ENCODE measurements at regions not wholly inside any gene's neighbourhood (a gene's known extent, or its start where the extent isn't known, plus 50 kb on each side); places are given as distances from the start of the nearest gene placed in this dataset.

GRCh38 chr5:67746103-67746502 is 469.5 kb upstream of the PIK3R1 start:
- no peak for DNase-seq
- Mint-ChIP-seq H3K27me3 (no peaks in the 10 kb centered on the region), H3K9me3 (peaks cover 17% of the 10 kb centered on the region), H3K36me3 (ENCODE audit: low read depth) (no peaks in the 10 kb centered on the region), H3K4me3 (no peak overlapping the region), H3K27ac (no peak overlapping the region), H3K4me1 (no peaks in the 10 kb centered on the region)
- no peak for ATAC-seq (ENCODE audit: low read depth)
- no peak for TF ChIP-seq CTCF (IDR thresholded peaks at IDR 0.05)
- ChIA-PET POLR2A (no interaction called here), CTCF (no interaction called here)
- intact Hi-C loops (cut with micrococcal nuclease), result no loop called here

DNA sequence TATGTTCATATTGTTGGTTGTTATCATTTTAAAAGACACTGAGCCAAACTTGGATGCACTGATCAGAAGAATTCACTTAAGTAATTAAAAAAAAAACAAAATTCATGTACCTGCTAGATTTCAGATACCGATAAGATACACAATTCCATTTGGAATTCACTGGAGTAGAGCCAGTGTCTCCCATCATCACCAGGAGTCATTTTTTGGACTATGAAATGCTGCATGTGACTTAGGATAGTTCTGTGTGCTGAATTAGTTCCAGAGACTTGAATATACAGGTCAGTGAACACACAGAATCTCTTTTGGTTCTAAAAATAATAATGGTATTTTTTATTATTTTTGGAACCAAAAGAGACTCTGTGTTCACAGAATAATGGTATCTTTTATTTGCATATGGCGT is 482.6 kb upstream of the PIK3R1 start:
- intact Hi-C loops (cut with micrococcal nuclease), result no loop called here
- Mint-ChIP-seq H3K4me3 (no peak overlapping the region), H3K36me3 (ENCODE audit: low read depth) (no peaks in the 10 kb centered on the region), H3K9me3 (peaks cover 6% of the 10 kb centered on the region), H3K27me3 (peaks cover 11% of the 10 kb centered on the region), H3K4me1 (no peaks in the 10 kb centered on the region), H3K27ac (no peak overlapping the region)
- DNase-seq (no peak), ATAC-seq (ENCODE audit: low read depth) (no peak)
- TF ChIP-seq CTCF (IDR thresholded peaks at IDR 0.05), result no peak
- CTCF ChIA-PET, result no interaction called here
- POLR2A ChIA-PET, result interaction anchor here (0.7 kb wide), 1 partner anchor 430 kb away, joined by 3 read pairs; no protein-coding TSS in a partner anchor

- no peaks in the 10 kb centered on the region for H3K36me3 Mint-ChIP-seq (ENCODE audit: low read depth)
- CTCF ChIA-PET, result no interaction called here
- H3K27me3 Mint-ChIP-seq, result peaks cover 11% of the 10 kb centered on the region
- POLR2A ChIA-PET, result interaction anchor here (0.7 kb wide), 1 partner anchor 431 kb away, joined by 3 read pairs; no protein-coding TSS in a partner anchor
- H3K4me1 Mint-ChIP-seq, result no peaks in the 10 kb centered on the region
- DNase-seq, result no peak
- no peak for TF ChIP-seq CTCF (IDR thresholded peaks at IDR 0.05)
- H3K27ac Mint-ChIP-seq, result no peak overlapping the region
- peaks cover 6% of the 10 kb centered on the region for H3K9me3 Mint-ChIP-seq
- ATAC-seq (ENCODE audit: low read depth), result no peak
- intact Hi-C loops (cut with micrococcal nuclease), result no loop called here
- no peak overlapping the region for H3K4me3 Mint-ChIP-seq
These were observed 483.1 kb upstream of the PIK3R1 start for GRCh38 chr5:67732471-67732870.

- intact Hi-C loops (cut with micrococcal nuclease), result no loop called here
- Mint-ChIP-seq H3K27ac (no peak overlapping the region), H3K9me3 (peaks cover 6% of the 10 kb centered on the region), H3K27me3 (peaks cover 11% of the 10 kb centered on the region), H3K4me1 (no peaks in the 10 kb centered on the region), H3K36me3 (ENCODE audit: low read depth) (no peaks in the 10 kb centered on the region), H3K4me3 (no peak overlapping the region)
- no peak for DNase-seq
- TF ChIP-seq CTCF (IDR thresholded peaks at IDR 0.05), result no peak
- CTCF ChIA-PET, result no interaction called here
- ATAC-seq (ENCODE audit: low read depth), result no peak
- POLR2A ChIA-PET, result no interaction called here
These were observed 483.7 kb upstream of the PIK3R1 start for GRCh38 chr5:67731886-67732285.

DNA sequence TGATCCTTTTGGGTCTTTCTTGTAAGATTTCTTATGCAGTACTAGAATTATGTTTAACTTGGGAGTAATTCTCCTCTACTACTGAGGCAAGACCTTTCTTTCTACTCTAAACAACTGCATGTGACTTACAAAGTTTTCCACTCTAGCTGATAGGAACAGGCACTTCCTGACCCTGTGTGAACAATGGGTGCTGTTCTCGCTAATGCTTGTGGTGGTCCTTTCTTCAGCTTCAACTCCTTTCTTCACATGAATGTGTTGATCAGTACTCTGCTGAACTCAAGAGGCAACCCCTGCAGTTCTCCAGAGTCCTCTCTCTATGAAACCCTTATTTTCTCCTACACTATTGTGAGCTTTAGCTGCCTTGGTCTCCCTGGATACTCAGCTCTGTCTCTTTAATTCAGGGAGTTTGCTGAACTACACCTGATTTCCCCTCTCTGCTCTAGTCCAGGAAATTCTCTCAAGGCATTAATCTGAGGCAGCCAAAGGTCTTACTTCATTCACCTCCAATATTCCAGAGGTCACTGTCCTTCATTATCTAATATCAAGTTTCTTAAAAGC is 484.6 kb upstream of the PIK3R1 start:
- no peak for TF ChIP-seq CTCF (IDR thresholded peaks at IDR 0.05)
- intact Hi-C loops (cut with micrococcal nuclease), result no loop called here

More for the DNA sequence above, 484.6 kb upstream of the PIK3R1 start:
- DNase-seq (no peak), ATAC-seq (ENCODE audit: low read depth) (no peak)
- Mint-ChIP-seq H3K36me3 (ENCODE audit: low read depth) (no peaks in the 10 kb centered on the region), H3K4me1 (no peaks in the 10 kb centered on the region), H3K27me3 (peaks cover 11% of the 10 kb centered on the region), H3K4me3 (no peak overlapping the region), H3K9me3 (peaks cover 6% of the 10 kb centered on the region), H3K27ac (no peak overlapping the region)
- ChIA-PET POLR2A (no interaction called here), CTCF (no interaction called here)

Data from activated B cell treated with CpG ODN at 0.5 μM for 24 hours (primary cell).